Smooth muscle cell (in vitro differentiated cells): ENCODE measurements at regions not wholly inside any gene's neighbourhood (a gene's known extent, or its start where the extent isn't known, plus 50 kb on each side); places are given as distances from the start of the nearest gene placed in this dataset.

Source experiments
- DNase-seq: peaks from one replicate; lab custom pipeline; 2025; ENCODE audit not compliant: unreplicated experiment; lab: John Stamatoyannopoulos, UW
- H2AFZ ChIP-seq: fragments of 200-600 bp; sonication (generic); 2 replicates; pipeline ENCODE4 v1.6.0; 2016; ENCODE audit warnings: antibody characterized with exemption, low read depth, mild to moderate bottlenecking
- H3F3A ChIP-seq: fragments of 200-600 bp; sonication (generic); 2 replicates; pipeline ENCODE4 v1.6.0; 2017; ENCODE audit warnings: antibody characterized with exemption, low read depth
- H3K27ac ChIP-seq: fragments of 200-600 bp; sonication (generic); 2 replicates; pipeline ENCODE4 v1.5.1; 2016; ENCODE audit warnings: low read depth, mild to moderate bottlenecking
- H3K27me3 ChIP-seq: fragments of 200-600 bp; sonication (generic); 2 replicates; pipeline ENCODE4 v1.6.1; 2016; ENCODE audit warnings: low read depth, mild to moderate bottlenecking
- H3K36me3 ChIP-seq: fragments of 200-600 bp; sonication (generic); 2 replicates; pipeline ENCODE4 v1.5.1; 2016; ENCODE audit warnings: low read depth
- H3K4me1 ChIP-seq: fragments of 200-600 bp; sonication (generic); 2 replicates; pipeline ENCODE4 v1.5.1; 2016; ENCODE audit warnings: low read depth
- H3K4me2 ChIP-seq: fragments of 200-600 bp; sonication (generic); 2 replicates; pipeline ENCODE4 v1.6.0; 2016; ENCODE audit warnings: mild to moderate bottlenecking
- H3K4me3 ChIP-seq: fragments of 200-600 bp; sonication (generic); 2 replicates; pipeline ENCODE4 v1.5.1; 2016; ENCODE audit warnings: mild to moderate bottlenecking
- H3K79me2 ChIP-seq: fragments of 200-600 bp; sonication (generic); 2 replicates; pipeline ENCODE4 v1.6.0; 2016; ENCODE audit warnings: low read depth, mild to moderate bottlenecking
- H3K9ac ChIP-seq: fragments of 200-600 bp; sonication (generic); 2 replicates; pipeline ENCODE4 v1.6.0; 2016; ENCODE audit warnings: low read depth
- H3K9me3 ChIP-seq: fragments of 200-600 bp; sonication (generic); replicated peaks from 2 replicates; pipeline ENCODE4 v1.5.1; 2016; ENCODE audit warnings: low read depth
- H4K20me1 ChIP-seq: fragments of 200-600 bp; sonication (generic); 2 replicates; pipeline ENCODE4 v1.6.0; 2016; ENCODE audit warnings: low read depth
- CTCF ChIP-seq: fragments of 200-600 bp; sonication (generic); IDR thresholded peaks from 2 replicates; pipeline ENCODE4 v1.5.1; 2017; ENCODE audit warnings: borderline replicate concordance, mild to moderate bottlenecking, antibody characterized with exemption; ENCODE audit not compliant: insufficient read depth, poor library complexity, severe bottlenecking
- WGBS: methylation state at CpG from one replicate; pipeline ENCODE4 v1.1.7; 2016; ENCODE audit warnings: low lambda C conversion rate; 5-methylcytosine and 5-hydroxymethylcytosine counted together

DNA sequence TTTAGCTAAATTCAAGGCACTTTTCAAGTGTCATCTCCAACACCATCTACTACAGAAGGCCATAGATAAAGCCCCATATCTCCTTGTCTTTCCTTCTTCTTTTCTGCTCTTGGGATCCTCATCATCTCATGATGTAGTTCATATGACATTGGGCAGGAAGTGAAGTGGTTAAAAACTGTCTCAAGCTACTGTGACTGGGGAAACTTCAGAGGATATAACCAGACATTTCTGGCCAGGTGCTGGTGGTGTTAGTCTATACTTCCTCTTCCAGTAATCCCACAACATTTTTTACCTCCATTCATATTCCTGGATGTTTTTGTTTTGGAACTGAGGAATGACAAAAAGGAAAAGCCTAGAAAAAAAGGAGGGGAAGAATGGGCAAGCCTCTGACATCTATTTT lies 188.7 kb downstream of the LURAP1L start:
- H3F3A ChIP-seq = peaks cover 18% of the 10 kb centered on the region
- no peak overlapping the region for H2AFZ ChIP-seq
- H3K79me2 ChIP-seq = no peaks in the 10 kb centered on the region
- no peak overlapping the region for H3K9ac ChIP-seq
- no peak for TF ChIP-seq CTCF
- no peak overlapping the region for H3K4me3 ChIP-seq
- H3K9me3 ChIP-seq = no peaks in the 10 kb centered on the region
- peak overlapping the region; percentile 10 for H3K27ac ChIP-seq
- no peaks in the 10 kb centered on the region for H4K20me1 ChIP-seq
- no peak overlapping the region for H3K4me2 ChIP-seq
- DNase-seq = no peak
- no peaks in the 10 kb centered on the region for H3K36me3 ChIP-seq
- H3K4me1 ChIP-seq = peaks cover 7% of the 10 kb centered on the region
- H3K27me3 ChIP-seq = no peaks in the 10 kb centered on the region

- Histone ChIP-seq H3K36me3 (no peaks in the 10 kb centered on the region), H3K27me3 (no peaks in the 10 kb centered on the region), H2AFZ (peak overlapping the region; percentile 80), H3K4me1 (peaks cover 7% of the 10 kb centered on the region), H3K9ac (no peak overlapping the region), H3K4me2 (no peak overlapping the region), H3K9me3 (no peaks in the 10 kb centered on the region), H3K4me3 (no peak overlapping the region), H3F3A (peaks cover 18% of the 10 kb centered on the region), H4K20me1 (no peaks in the 10 kb centered on the region), H3K79me2 (no peaks in the 10 kb centered on the region), H3K27ac (peak overlapping the region; percentile 50)
- WGBS = 100% methylated on average over 2 of the region's 2 CpGs
- TF ChIP-seq CTCF = no peak
- no peak for DNase-seq
Observed at GRCh38 chr9:12964271-12964670, 189.5 kb downstream of the LURAP1L start.

- Histone ChIP-seq H3K9me3 (no peaks in the 10 kb centered on the region), H3K36me3 (no peaks in the 10 kb centered on the region), H3F3A (peaks cover 15% of the 10 kb centered on the region), H2AFZ (no peak overlapping the region), H3K4me3 (no peak overlapping the region), H3K4me2 (no peak overlapping the region), H3K79me2 (no peaks in the 10 kb centered on the region), H3K27me3 (no peaks in the 10 kb centered on the region), H3K9ac (no peak overlapping the region), H4K20me1 (no peaks in the 10 kb centered on the region), H3K27ac (no peak overlapping the region), H3K4me1 (peaks cover 7% of the 10 kb centered on the region)
- no peak for DNase-seq
- WGBS = 46% methylated on average over 1 of the region's 1 CpG
- no peak for TF ChIP-seq CTCF
Observed at GRCh38 chr9:12965303-12965702, 190.5 kb downstream of the LURAP1L start.

DNA sequence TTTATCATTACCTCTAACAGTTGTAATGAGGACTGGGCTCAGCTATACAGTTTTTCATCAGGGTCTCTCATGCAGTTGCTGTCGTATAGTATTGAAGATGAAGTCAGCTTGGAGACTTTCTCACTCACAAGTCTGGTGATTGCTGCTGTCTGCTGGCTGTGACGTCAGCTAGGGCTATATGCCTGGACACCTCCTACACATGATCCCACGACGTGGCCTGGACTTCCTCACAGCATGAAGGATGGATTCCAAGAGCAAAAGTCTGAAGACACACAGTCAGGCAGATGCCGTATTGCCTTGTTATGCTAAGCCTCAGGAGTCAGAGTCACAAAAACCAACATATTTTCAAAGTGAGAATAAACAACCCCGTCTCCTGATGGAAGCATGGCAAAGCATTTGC lies 193.3 kb downstream of the LURAP1L start:
- no peak for TF ChIP-seq CTCF
- peaks cover 14% of the 10 kb centered on the region for H3F3A ChIP-seq
- peaks cover 6% of the 10 kb centered on the region for H3K4me1 ChIP-seq
- DNase-seq = peak; percentile 15
- H3K9me3 ChIP-seq = no peaks in the 10 kb centered on the region
- 2% methylated on average over 6 of the region's 6 CpGs for WGBS
- H2AFZ ChIP-seq = peak overlapping the region; percentile 2
- no peaks in the 10 kb centered on the region for H3K27me3 ChIP-seq
- H3K4me2 ChIP-seq = peak overlapping the region; percentile 2
- no peaks in the 10 kb centered on the region for H3K36me3 ChIP-seq
- no peak overlapping the region for H3K4me3 ChIP-seq
- no peaks in the 10 kb centered on the region for H4K20me1 ChIP-seq
- peak overlapping the region; percentile 86 for H3K27ac ChIP-seq
- peak overlapping the region; percentile 43 for H3K9ac ChIP-seq
- H3K79me2 ChIP-seq = no peaks in the 10 kb centered on the region
